ENCODE measurements at regions not wholly inside any gene's neighbourhood (a gene's known extent, or its start where the extent isn't known, plus 50 kb on each side); places are given as distances from the start of the nearest gene placed in this dataset.

- no peak for TF ChIP-seq ZNF462 (CRISPR knock-in tag; IDR thresholded peaks at IDR 0.05)
- TF ChIP-seq JUNB (IDR thresholded peaks at IDR 0.05; ENCODE audit: unreplicated experiment): no peak
- no peak for TF ChIP-seq EZH2 (IDR thresholded peaks at IDR 0.05; ENCODE audit: low read depth, unreplicated experiment)
These were observed 301.1 kb downstream of the FGF9 start (continued) for GRCh38 chr13:21971662-21972621.

- Histone ChIP-seq H3F3A (replicated peaks; ENCODE audit: low read depth) (no peaks in the 10 kb centered on the region), H3K9me2 (ENCODE audit: insufficient read depth) (no peaks in the 10 kb centered on the region), H3K4me2 (no peak overlapping the region), H3K79me2 (replicated peaks; ENCODE audit: insufficient read depth) (no peaks in the 10 kb centered on the region), H3K36me3 (ENCODE audit: insufficient read depth) (no peaks in the 10 kb centered on the region), H3K4me1 (ENCODE audit: insufficient read depth) (no peaks in the 10 kb centered on the region), H3K27me3 (ENCODE audit: insufficient read depth) (no peaks in the 10 kb centered on the region), H3K27ac (ENCODE audit: low read depth) (no peak overlapping the region), H2AFZ (peak overlapping the region; percentile 78; the same call in 1 of the 2 replicates), H4K20me1 (replicated peaks; ENCODE audit: insufficient read depth) (no peaks in the 10 kb centered on the region), H3K4me3 (no peak overlapping the region)
- Mint-ChIP-seq H3K27ac (no peak overlapping the region), H3K36me3 (ENCODE audit: low read depth) (no peaks in the 10 kb centered on the region), H3K27me3 (ENCODE audit: insufficient read depth, low read depth, poor library complexity) (no peaks in the 10 kb centered on the region), H3K9me3 (no peaks in the 10 kb centered on the region), H3K4me3 (no peak overlapping the region), H3K4me1 (peaks cover 5% of the 10 kb centered on the region; the same call in 1 of the 3 replicates)
- DNase-seq (ENCODE audit: low spot score): peak; percentile 48
- ATAC-seq: peak; percentile 75
- no peak for TF ChIP-seq EZH2phosphoT487 (IDR thresholded peaks at IDR 0.05; ENCODE audit: unreplicated experiment)
- peak in 1 of 2 experiments; percentile 32; a peak in 3 of 4 replicates for TF ChIP-seq CTCF (conservative IDR thresholded peaks at IDR 0.05; ENCODE audit: low read depth in 2 of 2)
- TF ChIP-seq EZH2 (IDR thresholded peaks at IDR 0.05; ENCODE audit: low read depth, unreplicated experiment): no peak
These were observed 302.7 kb downstream of the FGF9 start for GRCh38 chr13:21973437-21974125.

All from GM23338 (cell line).